ENCODE measurements at regions not wholly inside any gene's neighbourhood (a gene's known extent, or its start where the extent isn't known, plus 50 kb on each side); places are given as distances from the start of the nearest gene placed in this dataset.

DNA sequence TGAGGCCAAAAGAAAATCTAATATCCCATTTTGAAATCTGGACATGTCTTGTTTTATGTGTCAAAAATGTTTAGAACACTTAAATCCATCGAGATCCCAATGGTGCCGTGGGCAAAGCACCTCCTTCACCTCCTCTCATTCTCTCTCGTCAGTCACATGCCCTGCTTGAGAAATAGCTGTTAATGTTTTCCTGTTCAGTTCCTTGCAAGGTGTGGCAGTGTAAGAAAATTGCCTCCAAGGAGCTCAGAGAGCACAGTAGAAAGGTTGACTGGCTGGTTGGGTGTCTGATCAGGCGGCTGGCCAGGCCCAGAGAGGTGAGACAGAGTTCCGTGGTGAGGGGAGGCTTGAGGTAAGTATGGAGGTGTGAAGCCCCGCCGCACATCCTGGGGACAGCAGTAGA lies 210.2 kb downstream of the TSN start:
- no peak for TF ChIP-seq POLR2A (IDR thresholded peaks at IDR 0.05; ENCODE audit: low read length)
- TF ChIP-seq GATA1 (IDR thresholded peaks at IDR 0.05; ENCODE audit: low read depth, low read length) = no peak
